ENCODE measurements at regions not wholly inside any gene's neighbourhood (a gene's known extent, or its start where the extent isn't known, plus 50 kb on each side); places are given as distances from the start of the nearest gene placed in this dataset.

- DNase-seq (ENCODE audit: low spot score), result no peak
Observed at GRCh38 chr1:221634606-221635005, 107.3 kb downstream of the DUSP10 start.

DNA sequence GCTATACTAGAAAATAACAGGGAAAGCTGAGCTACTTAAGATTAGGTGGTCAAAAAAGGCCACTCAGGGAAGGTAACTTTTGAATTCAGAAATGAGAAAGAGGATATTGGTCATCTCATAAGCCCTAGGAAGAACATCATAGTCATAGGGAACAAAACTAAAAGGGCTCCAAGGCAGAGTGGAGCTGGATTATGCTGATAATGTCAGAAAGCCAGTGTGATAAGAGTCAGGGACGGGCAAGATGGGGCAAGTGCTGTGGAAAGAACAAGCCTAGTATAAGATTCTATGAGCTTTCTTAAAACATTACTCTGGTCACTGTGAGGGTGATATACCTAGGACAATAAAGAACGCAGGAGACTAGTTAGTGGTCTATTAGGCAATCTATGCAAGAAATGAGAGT is 106.6 kb downstream of the DUSP10 start:
- no peak for DNase-seq (ENCODE audit: low spot score)

- DNase-seq (ENCODE audit: low spot score), result no peak
Observed at GRCh38 chr1:221636096-221636495, 105.8 kb downstream of the DUSP10 start.

- DNase-seq (ENCODE audit: low spot score), result no peak
Observed at GRCh38 chr1:221636967-221637366, 104.9 kb downstream of the DUSP10 start.

- no peak for DNase-seq (ENCODE audit: low spot score)
Observed at GRCh38 chr1:221637641-221638041, 104.2 kb downstream of the DUSP10 start.

- no peak for DNase-seq (ENCODE audit: low spot score)
Observed at GRCh38 chr1:221638595-221638994, 103.3 kb downstream of the DUSP10 start.

GRCh38 chr1:221641811-221642210 is 100.1 kb downstream of the DUSP10 start:
- no peak for DNase-seq (ENCODE audit: low spot score)

- no peak for DNase-seq (ENCODE audit: low spot score)
Observed at GRCh38 chr1:221643404-221644144, 98.3 kb downstream of the DUSP10 start.

DNA sequence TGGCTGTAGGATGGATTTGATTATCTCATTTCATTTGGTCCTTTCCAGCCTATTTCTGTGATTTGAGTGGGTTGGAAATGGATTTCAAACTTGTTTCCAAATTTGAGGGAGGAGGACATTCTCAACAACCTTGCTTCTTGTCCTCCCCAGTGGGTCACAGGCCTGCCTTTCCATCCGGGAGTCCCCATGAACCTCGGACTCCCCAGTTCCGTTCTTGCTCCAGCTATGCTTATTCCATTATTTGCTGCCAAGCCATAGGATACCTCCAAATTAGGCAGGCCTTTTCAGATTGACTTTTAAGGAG is 97.8 kb downstream of the DUSP10 start:
- DNase-seq (ENCODE audit: low spot score), result no peak

DNA sequence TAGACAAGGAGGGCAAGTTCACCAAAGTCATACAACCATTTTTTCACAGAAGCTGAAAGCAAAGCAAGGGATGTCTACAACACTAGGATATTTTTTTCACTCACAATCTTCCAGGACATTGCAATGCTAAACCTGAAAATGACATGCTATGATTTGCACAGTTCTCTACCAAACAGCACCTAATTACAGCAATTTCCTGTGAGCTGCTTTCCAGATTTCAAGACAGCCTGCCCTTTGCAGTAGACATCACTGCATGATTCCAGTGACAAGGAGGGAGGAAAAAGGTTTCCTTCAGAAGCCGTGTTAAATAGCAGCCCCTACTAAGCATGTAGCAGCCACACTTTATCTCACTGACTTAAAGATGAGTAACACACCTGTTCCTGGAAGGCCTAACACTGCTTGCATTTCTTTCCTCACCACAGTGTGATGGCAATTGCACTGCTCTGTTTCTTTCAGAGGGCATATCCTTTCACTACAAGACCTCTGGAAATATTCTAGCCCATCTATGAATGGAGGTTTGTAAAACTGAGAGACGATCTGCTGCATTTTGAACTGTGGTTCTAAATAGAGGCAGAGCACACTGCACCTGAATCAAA is 97.1 kb downstream of the DUSP10 start:
- DNase-seq (ENCODE audit: low spot score), result no peak

GRCh38 chr1:221648201-221648600 is 93.7 kb downstream of the DUSP10 start:
- no peak for DNase-seq (ENCODE audit: low spot score)
